BJ (cell line): ENCODE measurements at regions not wholly inside any gene's neighbourhood (a gene's known extent, or its start where the extent isn't known, plus 50 kb on each side); places are given as distances from the start of the nearest gene placed in this dataset.

Experiments used
- CTCF ChIA-PET: fragments of 350-600 bp; formaldehyde crosslinking; extraction: SDS; loops from one replicate; lab custom pipeline; 2021; ENCODE audit warnings: antibody characterized with exemption, inconsistent platforms; lab: Yijun Ruan, JAX
- POLR2A ChIA-PET: fragments of 300-600 bp; sonication (Branson Sonifier 250); formaldehyde crosslinking; extraction: SDS; loops from one replicate; lab custom pipeline; 2021; ENCODE audit warnings: antibody characterized with exemption; lab: Charles Lee
- DNase-seq: peaks from one replicate; pipeline ENCODE4 v3.0.0-alpha.2; 2011; ENCODE audit warnings: low read depth
- H3K27me3 ChIP-seq: 2 replicates; pipeline ENCODE4 v1.6.0; 2011; ENCODE audit warnings: low read length; ENCODE audit not compliant: control insufficient read depth, insufficient read depth
- H3K36me3 ChIP-seq: 2 replicates; pipeline ENCODE4 v1.5.1; 2011; ENCODE audit warnings: low read length; ENCODE audit not compliant: control insufficient read depth, insufficient read depth
- H3K4me3 ChIP-seq: 2 replicates; pipeline ENCODE4 v1.5.1; 2011; ENCODE audit warnings: low read depth, mild to moderate bottlenecking, control low read depth, low read length
- CTCF ChIP-seq: IDR thresholded peaks from 2 replicates; pipeline ENCODE4 v1.5.1; 2011; ENCODE audit warnings: low read depth, mild to moderate bottlenecking, control low read depth, inconsistent platforms, low read length, moderate library complexity; ENCODE audit not compliant: insufficient read depth

- H3K27me3 ChIP-seq: no peaks in the 10 kb centered on the region
- no peak overlapping the region for H3K4me3 ChIP-seq
- no peak for TF ChIP-seq CTCF
- POLR2A ChIA-PET: no interaction called here
- no peaks in the 10 kb centered on the region for H3K36me3 ChIP-seq
- CTCF ChIA-PET: no interaction called here
- no peak for DNase-seq
Observed at GRCh38 chr4:23125118-23125517, 432.4 kb downstream of the GBA3 start.

GRCh38 chr4:23122666-23123400 is 430.1 kb downstream of the GBA3 start:
- no peaks in the 10 kb centered on the region for H3K36me3 ChIP-seq
- ChIA-PET CTCF (no interaction called here), POLR2A (no interaction called here)
- no peaks in the 10 kb centered on the region for H3K27me3 ChIP-seq
- DNase-seq: no peak
- no peak overlapping the region for H3K4me3 ChIP-seq
- no peak for TF ChIP-seq CTCF

GRCh38 chr4:23120374-23120773 is 427.6 kb downstream of the GBA3 start:
- no peak for TF ChIP-seq CTCF
- POLR2A ChIA-PET: no interaction called here
- Histone ChIP-seq H3K4me3 (no peak overlapping the region), H3K27me3 (no peaks in the 10 kb centered on the region), H3K36me3 (no peaks in the 10 kb centered on the region)
- DNase-seq: no peak
- CTCF ChIA-PET: no interaction called here

GRCh38 chr4:23117826-23118225 is 425.1 kb downstream of the GBA3 start:
- CTCF ChIA-PET: no interaction called here
- no peaks in the 10 kb centered on the region for H3K27me3 ChIP-seq
- no peak overlapping the region for H3K4me3 ChIP-seq
- POLR2A ChIA-PET: no interaction called here
- no peak for TF ChIP-seq CTCF
- no peak for DNase-seq
- no peaks in the 10 kb centered on the region for H3K36me3 ChIP-seq

GRCh38 chr4:23114538-23114937 is 421.8 kb downstream of the GBA3 start:
- no peak for TF ChIP-seq CTCF
- CTCF ChIA-PET: no interaction called here
- no peak for DNase-seq
- H3K36me3 ChIP-seq: no peaks in the 10 kb centered on the region
- POLR2A ChIA-PET: no interaction called here
- no peaks in the 10 kb centered on the region for H3K27me3 ChIP-seq
- H3K4me3 ChIP-seq: no peak overlapping the region
